ENCODE measurements at regions not wholly inside any gene's neighbourhood (a gene's known extent, or its start where the extent isn't known, plus 50 kb on each side); places are given as distances from the start of the nearest gene placed in this dataset.

- H3K4me3 ChIP-seq (ENCODE audit: control insufficient read depth, low read depth, low read length), result no peak overlapping the region
- peak; percentile 44 for DNase-seq (ENCODE audit: low read depth)
- no peak for TF ChIP-seq CTCF (IDR thresholded peaks at IDR 0.05; ENCODE audit: control insufficient read depth, insufficient read depth, low read depth, low read length, missing control alignments)
Observed at GRCh38 chr11:109071712-109072524, 350.1 kb upstream of the C11orf87 start.

- no peak for TF ChIP-seq CTCF (IDR thresholded peaks at IDR 0.05; ENCODE audit: control insufficient read depth, insufficient read depth, low read depth, low read length, missing control alignments)
- no peak for DNase-seq (ENCODE audit: low read depth)
- H3K4me3 ChIP-seq (ENCODE audit: control insufficient read depth, low read depth, low read length), result no peak overlapping the region
Observed at GRCh38 chr11:109073032-109073822, 348.8 kb upstream of the C11orf87 start.

GRCh38 chr11:109075976-109076375 lies 346.0 kb upstream of the C11orf87 start:
- no peak for DNase-seq (ENCODE audit: low read depth)
- no peak for TF ChIP-seq CTCF (IDR thresholded peaks at IDR 0.05; ENCODE audit: control insufficient read depth, insufficient read depth, low read depth, low read length, missing control alignments)

GRCh38 chr11:109076870-109077269 lies 345.1 kb upstream of the C11orf87 start:
- no peak for DNase-seq (ENCODE audit: low read depth)
- no peak for TF ChIP-seq CTCF (IDR thresholded peaks at IDR 0.05; ENCODE audit: control insufficient read depth, insufficient read depth, low read depth, low read length, missing control alignments)
- no peak overlapping the region for H3K4me3 ChIP-seq (ENCODE audit: control insufficient read depth, low read depth, low read length)

More at GRCh38 chr11:109075976-109076375, 346.0 kb upstream of the C11orf87 start:
- no peak overlapping the region for H3K4me3 ChIP-seq (ENCODE audit: control insufficient read depth, low read depth, low read length)

- no peak overlapping the region for H3K4me3 ChIP-seq (ENCODE audit: control insufficient read depth, low read depth, low read length)
- DNase-seq (ENCODE audit: low read depth), result no peak
- no peak for TF ChIP-seq CTCF (IDR thresholded peaks at IDR 0.05; ENCODE audit: control insufficient read depth, insufficient read depth, low read depth, low read length, missing control alignments)
Observed at GRCh38 chr11:109077291-109077920, 344.6 kb upstream of the C11orf87 start.

GRCh38 chr11:109085708-109086373 lies 336.1 kb upstream of the C11orf87 start:
- no peak for TF ChIP-seq CTCF (IDR thresholded peaks at IDR 0.05; ENCODE audit: control insufficient read depth, insufficient read depth, low read depth, low read length, missing control alignments)
- DNase-seq (ENCODE audit: low read depth), result peak; percentile 40
- H3K4me3 ChIP-seq (ENCODE audit: control insufficient read depth, low read depth, low read length), result no peak overlapping the region
